ENCODE measurements at regions not wholly inside any gene's neighbourhood (a gene's known extent, or its start where the extent isn't known, plus 50 kb on each side); places are given as distances from the start of the nearest gene placed in this dataset.
"Not testable (repeated sequence)": the region's sequence is repeated elsewhere in the genome, so short reads cannot be mapped to it uniquely, and the experiment has no call there.

- DNase-seq, result no peak
Observed at GRCh38 chr12:46711756-46712155, 114.0 kb downstream of the SLC38A4 start.

- no peak for DNase-seq
Observed at GRCh38 chr12:46710125-46710743, 115.6 kb downstream of the SLC38A4 start.

- no peak for DNase-seq
Observed at GRCh38 chr12:46702581-46703344, 123.0 kb downstream of the SLC38A4 start.

GRCh38 chr12:46701356-46701755 is 124.4 kb downstream of the SLC38A4 start:
- DNase-seq, result no peak

GRCh38 chr12:46699986-46700385 is 125.8 kb downstream of the SLC38A4 start:
- no peak for DNase-seq

GRCh38 chr12:46698003-46698402 is 127.8 kb downstream of the SLC38A4 start:
- DNase-seq, result no peak

- DNase-seq, result no peak
Observed at GRCh38 chr12:46693518-46693917, 132.3 kb downstream of the SLC38A4 start.

GRCh38 chr12:46693034-46693433 is 132.8 kb downstream of the SLC38A4 start:
- no peak for DNase-seq

- DNase-seq, result no peak
Observed at GRCh38 chr12:46692606-46693005, 133.2 kb downstream of the SLC38A4 start.

GRCh38 chr12:46686267-46686942 is 139.4 kb downstream of the SLC38A4 start:
- DNase-seq, result no peak

GRCh38 chr12:46684243-46684642 is 141.6 kb downstream of the SLC38A4 start:
- not testable (repeated sequence) for DNase-seq

- no peak for DNase-seq
Observed at GRCh38 chr12:46682148-46682547, 143.6 kb downstream of the SLC38A4 start.

- no peak for DNase-seq
Observed at GRCh38 chr12:46680506-46680905, 145.3 kb downstream of the SLC38A4 start.

- no peak for DNase-seq
Observed at GRCh38 chr12:46679754-46680153, 146.0 kb downstream of the SLC38A4 start.

GRCh38 chr12:46678426-46678825 is 147.4 kb downstream of the SLC38A4 start:
- no peak for DNase-seq

GRCh38 chr12:46677749-46678148 is 148.0 kb downstream of the SLC38A4 start:
- no peak for DNase-seq

GRCh38 chr12:46676797-46677520 is 148.8 kb downstream of the SLC38A4 start:
- no peak for DNase-seq

- no peak for DNase-seq
Observed at GRCh38 chr12:46676396-46676795, 149.4 kb downstream of the SLC38A4 start.

GRCh38 chr12:46675736-46676135 is 150.1 kb downstream of the SLC38A4 start:
- DNase-seq, result no peak

- DNase-seq, result no peak
Observed at GRCh38 chr12:46674800-46675199, 151.0 kb downstream of the SLC38A4 start.

GRCh38 chr12:46674129-46674528 is 151.7 kb downstream of the SLC38A4 start:
- DNase-seq, result no peak

GRCh38 chr12:46671102-46671501 is 154.7 kb downstream of the SLC38A4 start:
- DNase-seq, result no peak

- DNase-seq, result no peak
Observed at GRCh38 chr12:46670636-46671035, 155.2 kb downstream of the SLC38A4 start.
